WTC11 (cell line): ENCODE measurements at regions not wholly inside any gene's neighbourhood (a gene's known extent, or its start where the extent isn't known, plus 50 kb on each side); places are given as distances from the start of the nearest gene placed in this dataset.

Source experiments
- ATAC-seq: fragments of 200-7000 bp; cut with Tn5 transposase; 2 replicates; pipeline ENCODE4 v1.10.0; 2021; ENCODE audit warnings: mild to moderate bottlenecking, moderate library complexity
- CTCF ChIA-PET: fragments of 300-600 bp; sonication (Branson Sonifier 250); formaldehyde crosslinking; loops from one replicate; lab custom pipeline; 2021; ENCODE audit warnings: antibody characterized with exemption; lab: Charles Lee
- POLR2A ChIA-PET: fragments of 350-600 bp; sonication (Branson Sonifier 250); formaldehyde crosslinking; loops from one replicate; lab custom pipeline; 2021; ENCODE audit warnings: antibody characterized with exemption; lab: Charles Lee
- DNase-seq: peaks from one replicate; pipeline ENCODE4 v3.0.0; 2021; ENCODE audit warnings: low spot score
- H3K27ac Mint-ChIP-seq: 2 replicates; pipeline ENCODE4 v1.8.0; 2021; ENCODE audit warnings: mixed read lengths
- H3K27me3 Mint-ChIP-seq: 2 replicates; pipeline ENCODE4 v1.8.0; 2021; ENCODE audit warnings: low read depth, mild to moderate bottlenecking, moderate library complexity, mixed read lengths
- H3K36me3 Mint-ChIP-seq: 2 replicates; pipeline ENCODE4 v1.8.0; 2021; ENCODE audit warnings: mixed read lengths
- H3K4me1 Mint-ChIP-seq: 2 replicates; pipeline ENCODE4 v1.8.0; 2022; ENCODE audit warnings: mixed read lengths
- H3K4me3 Mint-ChIP-seq: 2 replicates; pipeline ENCODE4 v1.8.0; 2021; ENCODE audit warnings: mild to moderate bottlenecking, moderate library complexity, mixed read lengths
- H3K9me3 Mint-ChIP-seq: 2 replicates; pipeline ENCODE4 v1.8.0; 2021; ENCODE audit warnings: mixed read lengths
- ATF1 ChIP-seq: sonication (generic); formaldehyde crosslinking; IDR thresholded peaks from 2 replicates; pipeline ENCODE4 v1.8.1; 2023; ENCODE audit warnings: mild to moderate bottlenecking, moderate library complexity, missing genetic modification reagents
- CREB1 ChIP-seq: sonication (generic); formaldehyde crosslinking; IDR thresholded peaks from 2 replicates; pipeline ENCODE4 v1.8.0; 2023; ENCODE audit warnings: mild to moderate bottlenecking, missing genetic modification reagents
- FOXP1 ChIP-seq: sonication (generic); formaldehyde crosslinking; IDR thresholded peaks from 2 replicates; pipeline ENCODE4 v1.8.0; 2022; ENCODE audit warnings: missing genetic modification reagents, mild to moderate bottlenecking, moderate library complexity, borderline replicate concordance
- JAZF1 ChIP-seq: fragments of 250-450 bp; sonication (Bioruptor Pico); IDR thresholded peaks from 2 replicates; pipeline ENCODE4 v1.9.0; 2021; ENCODE audit warnings: moderate library complexity, mild to moderate bottlenecking, inconsistent platforms
- NFYB ChIP-seq: sonication (generic); formaldehyde crosslinking; conservative IDR thresholded peaks from 2 replicates; pipeline ENCODE4 v1.8.0; 2022; ENCODE audit warnings: low read depth, missing genetic modification reagents
- NR1H2 ChIP-seq: sonication (generic); formaldehyde crosslinking; IDR thresholded peaks from 2 replicates; pipeline ENCODE4 v1.9.0; 2021; ENCODE audit warnings: mild to moderate bottlenecking, moderate library complexity, missing genetic modification reagents
- PRDM15 ChIP-seq: sonication (generic); formaldehyde crosslinking; IDR thresholded peaks from 2 replicates; pipeline ENCODE4 v1.8.0; 2022; ENCODE audit warnings: missing genetic modification reagents
- SMAD3 ChIP-seq: sonication (generic); formaldehyde crosslinking; IDR thresholded peaks from 2 replicates; pipeline ENCODE4 v1.8.0; 2022; ENCODE audit warnings: missing genetic modification reagents, mild to moderate bottlenecking, borderline replicate concordance
- SMAD4 ChIP-seq: sonication (generic); formaldehyde crosslinking; IDR thresholded peaks from 2 replicates; pipeline ENCODE4 v1.8.0; 2022; ENCODE audit warnings: mild to moderate bottlenecking, missing genetic modification reagents
- USF2 ChIP-seq: sonication (generic); formaldehyde crosslinking; IDR thresholded peaks from 2 replicates; pipeline ENCODE4 v1.8.1; 2023; ENCODE audit warnings: mild to moderate bottlenecking, missing genetic modification reagents, moderate library complexity
- ZMAT4 ChIP-seq: fragments of 250-450 bp; sonication (Bioruptor Pico); IDR thresholded peaks from 2 replicates; pipeline ENCODE4 v1.9.0; 2021; ENCODE audit warnings: mild to moderate bottlenecking
- ZNF121 ChIP-seq: sonication (generic); formaldehyde crosslinking; IDR thresholded peaks from 2 replicates; pipeline ENCODE4 v1.8.0; 2023; ENCODE audit warnings: missing genetic modification reagents
- ZNF138 ChIP-seq: sonication (generic); formaldehyde crosslinking; conservative IDR thresholded peaks from 2 replicates; pipeline ENCODE4 v1.8.1; 2022; ENCODE audit warnings: mild to moderate bottlenecking, moderate library complexity, missing genetic modification reagents
- ZNF317 ChIP-seq: sonication (generic); formaldehyde crosslinking; IDR thresholded peaks from 2 replicates; pipeline ENCODE4 v1.8.1; 2023; ENCODE audit warnings: low read depth, mild to moderate bottlenecking, moderate library complexity, missing genetic modification reagents, borderline replicate concordance
- ZSCAN18 ChIP-seq: fragments of 250-450 bp; sonication (Bioruptor Pico); IDR thresholded peaks from 2 replicates; pipeline ENCODE4 v2.1.2; 2022; ENCODE audit warnings: mild to moderate bottlenecking, moderate library complexity
- TF ChIP-seq, protein P1 (sequence below): fragments of 250-450 bp; sonication (Bioruptor Pico); IDR thresholded peaks from 2 replicates; pipeline ENCODE4 v1.9.0; 2021; ENCODE audit warnings: mild to moderate bottlenecking, borderline replicate concordance
- TF ChIP-seq, protein P2 (sequence below): sonication (generic); formaldehyde crosslinking; IDR thresholded peaks from 2 replicates; pipeline ENCODE4 v1.8.1; 2022; ENCODE audit warnings: low read depth, mild to moderate bottlenecking, moderate library complexity, missing genetic modification reagents, borderline replicate concordance
- TF ChIP-seq, protein P3 (sequence below): sonication (generic); formaldehyde crosslinking; IDR thresholded peaks from 2 replicates; pipeline ENCODE4 v1.8.1; 2022; ENCODE audit warnings: mild to moderate bottlenecking, moderate library complexity, missing genetic modification reagents
- TF ChIP-seq, protein P4 (sequence below): sonication (generic); formaldehyde crosslinking; IDR thresholded peaks from 2 replicates; pipeline ENCODE4 v1.8.0; 2023; ENCODE audit warnings: missing genetic modification reagents

- TF ChIP-seq ZMAT4 (CRISPR knock-in tag) (no peak), JAZF1 (no peak), CREB1 (CRISPR knock-in tag) (no peak), ZNF138 (no peak), SMAD3 (no peak)
- TF ChIP-seq, protein P1, sequence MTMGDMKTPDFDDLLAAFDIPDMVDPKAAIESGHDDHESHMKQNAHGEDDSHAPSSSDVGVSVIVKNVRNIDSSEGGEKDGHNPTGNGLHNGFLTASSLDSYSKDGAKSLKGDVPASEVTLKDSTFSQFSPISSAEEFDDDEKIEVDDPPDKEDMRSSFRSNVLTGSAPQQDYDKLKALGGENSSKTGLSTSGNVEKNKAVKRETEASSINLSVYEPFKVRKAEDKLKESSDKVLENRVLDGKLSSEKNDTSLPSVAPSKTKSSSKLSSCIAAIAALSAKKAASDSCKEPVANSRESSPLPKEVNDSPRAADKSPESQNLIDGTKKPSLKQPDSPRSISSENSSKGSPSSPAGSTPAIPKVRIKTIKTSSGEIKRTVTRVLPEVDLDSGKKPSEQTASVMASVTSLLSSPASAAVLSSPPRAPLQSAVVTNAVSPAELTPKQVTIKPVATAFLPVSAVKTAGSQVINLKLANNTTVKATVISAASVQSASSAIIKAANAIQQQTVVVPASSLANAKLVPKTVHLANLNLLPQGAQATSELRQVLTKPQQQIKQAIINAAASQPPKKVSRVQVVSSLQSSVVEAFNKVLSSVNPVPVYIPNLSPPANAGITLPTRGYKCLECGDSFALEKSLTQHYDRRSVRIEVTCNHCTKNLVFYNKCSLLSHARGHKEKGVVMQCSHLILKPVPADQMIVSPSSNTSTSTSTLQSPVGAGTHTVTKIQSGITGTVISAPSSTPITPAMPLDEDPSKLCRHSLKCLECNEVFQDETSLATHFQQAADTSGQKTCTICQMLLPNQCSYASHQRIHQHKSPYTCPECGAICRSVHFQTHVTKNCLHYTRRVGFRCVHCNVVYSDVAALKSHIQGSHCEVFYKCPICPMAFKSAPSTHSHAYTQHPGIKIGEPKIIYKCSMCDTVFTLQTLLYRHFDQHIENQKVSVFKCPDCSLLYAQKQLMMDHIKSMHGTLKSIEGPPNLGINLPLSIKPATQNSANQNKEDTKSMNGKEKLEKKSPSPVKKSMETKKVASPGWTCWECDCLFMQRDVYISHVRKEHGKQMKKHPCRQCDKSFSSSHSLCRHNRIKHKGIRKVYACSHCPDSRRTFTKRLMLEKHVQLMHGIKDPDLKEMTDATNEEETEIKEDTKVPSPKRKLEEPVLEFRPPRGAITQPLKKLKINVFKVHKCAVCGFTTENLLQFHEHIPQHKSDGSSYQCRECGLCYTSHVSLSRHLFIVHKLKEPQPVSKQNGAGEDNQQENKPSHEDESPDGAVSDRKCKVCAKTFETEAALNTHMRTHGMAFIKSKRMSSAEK (CRISPR knock-in tag) = no peak
- TF ChIP-seq, protein P2, sequence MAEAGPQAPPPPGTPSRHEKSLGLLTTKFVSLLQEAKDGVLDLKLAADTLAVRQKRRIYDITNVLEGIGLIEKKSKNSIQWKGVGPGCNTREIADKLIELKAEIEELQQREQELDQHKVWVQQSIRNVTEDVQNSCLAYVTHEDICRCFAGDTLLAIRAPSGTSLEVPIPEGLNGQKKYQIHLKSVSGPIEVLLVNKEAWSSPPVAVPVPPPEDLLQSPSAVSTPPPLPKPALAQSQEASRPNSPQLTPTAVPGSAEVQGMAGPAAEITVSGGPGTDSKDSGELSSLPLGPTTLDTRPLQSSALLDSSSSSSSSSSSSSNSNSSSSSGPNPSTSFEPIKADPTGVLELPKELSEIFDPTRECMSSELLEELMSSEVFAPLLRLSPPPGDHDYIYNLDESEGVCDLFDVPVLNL (CRISPR knock-in tag) = no peak
- TF ChIP-seq, protein P3, sequence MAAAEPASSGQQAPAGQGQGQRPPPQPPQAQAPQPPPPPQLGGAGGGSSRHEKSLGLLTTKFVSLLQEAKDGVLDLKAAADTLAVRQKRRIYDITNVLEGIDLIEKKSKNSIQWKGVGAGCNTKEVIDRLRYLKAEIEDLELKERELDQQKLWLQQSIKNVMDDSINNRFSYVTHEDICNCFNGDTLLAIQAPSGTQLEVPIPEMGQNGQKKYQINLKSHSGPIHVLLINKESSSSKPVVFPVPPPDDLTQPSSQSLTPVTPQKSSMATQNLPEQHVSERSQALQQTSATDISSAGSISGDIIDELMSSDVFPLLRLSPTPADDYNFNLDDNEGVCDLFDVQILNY = no peak
Measured at GRCh38 chr18:78180741-78181140, 798.9 kb upstream of the SALL3 start (continued).

- Mint-ChIP-seq H3K4me3 (no peak overlapping the region), H3K36me3 (peaks cover 32% of the 10 kb centered on the region), H3K4me1 (peaks cover 4% of the 10 kb centered on the region), H3K9me3 (peaks cover 44% of the 10 kb centered on the region), H3K27ac (no peak overlapping the region), H3K27me3 (no peaks in the 10 kb centered on the region)
- no peak for ATAC-seq
- TF ChIP-seq SMAD4 (no peak), NFYB (CRISPR knock-in tag) (no peak), ZSCAN18 (CRISPR knock-in tag) (no peak)
- POLR2A ChIA-PET = no interaction called here
- no peak for DNase-seq
- CTCF ChIA-PET = no interaction called here
Measured at GRCh38 chr18:78183815-78184214, 795.8 kb upstream of the SALL3 start.

GRCh38 chr18:78191276-78191675 lies 788.3 kb upstream of the SALL3 start:
- Mint-ChIP-seq H3K4me1 (no peaks in the 10 kb centered on the region), H3K4me3 (no peak overlapping the region), H3K36me3 (peaks cover 27% of the 10 kb centered on the region), H3K27ac (no peak overlapping the region), H3K27me3 (no peaks in the 10 kb centered on the region; the same call in 1 of the 2 replicates), H3K9me3 (peaks cover 42% of the 10 kb centered on the region)
- DNase-seq (no peak), ATAC-seq (no peak)
- ChIA-PET CTCF (interaction anchor here (0.5 kb wide), 1 partner anchor 226 kb away, joined by 3 read pairs; no protein-coding TSS in a partner anchor), POLR2A (no interaction called here)
- TF ChIP-seq, protein P4, sequence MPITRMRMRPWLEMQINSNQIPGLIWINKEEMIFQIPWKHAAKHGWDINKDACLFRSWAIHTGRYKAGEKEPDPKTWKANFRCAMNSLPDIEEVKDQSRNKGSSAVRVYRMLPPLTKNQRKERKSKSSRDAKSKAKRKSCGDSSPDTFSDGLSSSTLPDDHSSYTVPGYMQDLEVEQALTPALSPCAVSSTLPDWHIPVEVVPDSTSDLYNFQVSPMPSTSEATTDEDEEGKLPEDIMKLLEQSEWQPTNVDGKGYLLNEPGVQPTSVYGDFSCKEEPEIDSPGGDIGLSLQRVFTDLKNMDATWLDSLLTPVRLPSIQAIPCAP = no peak
- TF ChIP-seq ZNF317 = no peak
- TF ChIP-seq PRDM15 = no peak
- no peak for TF ChIP-seq NR1H2
- TF ChIP-seq USF2 = no peak
- no peak for TF ChIP-seq ATF1 (CRISPR knock-in tag)
- no peak for TF ChIP-seq ZNF121 (CRISPR knock-in tag)
- TF ChIP-seq FOXP1 (CRISPR knock-in tag) = no peak
